ENCODE measurements at regions not wholly inside any gene's neighbourhood (a gene's known extent, or its start where the extent isn't known, plus 50 kb on each side); places are given as distances from the start of the nearest gene placed in this dataset.

GRCh38 chr6:103236923-103237322 lies 1622.8 kb downstream of the HACE1 start:
- no peak for DNase-seq

DNA sequence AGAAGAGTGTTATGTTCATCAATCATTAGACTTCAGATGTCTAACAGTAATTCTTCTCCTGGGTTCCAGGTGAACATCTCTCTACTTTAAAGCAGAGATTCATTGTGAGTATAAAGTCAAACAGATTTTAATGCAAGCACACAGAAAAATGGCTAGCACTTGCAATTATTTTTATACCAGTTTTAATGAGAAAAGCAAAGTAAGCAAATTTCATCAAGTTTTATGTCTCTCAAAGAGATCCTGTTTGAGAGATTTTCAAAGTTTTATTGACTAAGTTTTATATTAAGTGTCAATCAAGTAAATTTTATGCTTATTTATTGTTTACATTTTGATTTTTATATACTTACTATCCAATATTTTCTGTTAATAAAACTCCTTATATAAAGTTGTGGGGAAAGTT lies 1628.5 kb downstream of the HACE1 start:
- DNase-seq: no peak

DNA sequence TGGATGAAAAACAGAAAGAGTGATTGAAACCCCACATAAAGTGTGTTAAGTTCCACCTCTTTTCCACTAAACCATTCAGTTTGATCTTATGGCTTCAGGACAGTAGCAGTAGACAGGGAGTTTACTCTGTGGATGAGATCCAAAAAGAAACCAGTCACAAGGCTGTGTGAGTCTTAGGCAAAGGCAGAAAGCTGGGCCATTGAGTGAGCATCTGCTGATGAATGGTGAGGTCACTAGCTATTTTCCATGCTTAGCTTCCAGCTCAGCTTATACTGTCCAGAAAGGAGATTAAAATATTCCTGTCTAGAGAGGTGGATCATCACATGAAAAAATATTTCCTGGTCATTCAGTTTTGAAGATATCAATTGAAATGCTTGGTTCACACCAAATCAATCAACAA lies 1643.9 kb downstream of the HACE1 start:
- no peak for DNase-seq

DNA sequence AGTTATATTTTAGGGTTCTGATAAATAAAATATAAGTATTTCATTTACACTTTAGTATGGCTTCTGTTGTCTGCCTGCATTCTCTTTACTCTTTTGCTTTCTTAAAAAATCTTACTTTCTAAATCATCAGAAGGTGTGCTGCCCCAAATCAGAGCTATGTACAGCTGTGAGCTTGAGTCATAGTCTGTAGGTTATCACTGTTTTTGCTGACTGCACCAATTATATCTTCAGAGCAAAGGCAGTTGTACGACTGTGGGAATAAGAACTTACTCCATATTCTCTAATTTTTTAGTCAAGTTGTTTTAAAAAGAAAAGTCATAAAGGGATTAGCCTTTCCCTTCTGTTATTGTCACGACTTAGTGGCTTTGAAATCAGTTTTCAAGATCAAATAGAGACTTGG lies 1649.0 kb downstream of the HACE1 start:
- DNase-seq: no peak

- DNase-seq: no peak
Observed at GRCh38 chr6:103198386-103198785, 1661.3 kb downstream of the HACE1 start.

GRCh38 chr6:103193413-103193812 lies 1666.3 kb downstream of the HACE1 start:
- no peak for DNase-seq

GRCh38 chr6:103191391-103192093 lies 1668.2 kb downstream of the HACE1 start:
- DNase-seq: no peak

GRCh38 chr6:103184776-103185175 lies 1674.9 kb downstream of the HACE1 start:
- DNase-seq: no peak

- DNase-seq: no peak
Observed at GRCh38 chr6:103183831-103184411, 1675.8 kb downstream of the HACE1 start.

DNA sequence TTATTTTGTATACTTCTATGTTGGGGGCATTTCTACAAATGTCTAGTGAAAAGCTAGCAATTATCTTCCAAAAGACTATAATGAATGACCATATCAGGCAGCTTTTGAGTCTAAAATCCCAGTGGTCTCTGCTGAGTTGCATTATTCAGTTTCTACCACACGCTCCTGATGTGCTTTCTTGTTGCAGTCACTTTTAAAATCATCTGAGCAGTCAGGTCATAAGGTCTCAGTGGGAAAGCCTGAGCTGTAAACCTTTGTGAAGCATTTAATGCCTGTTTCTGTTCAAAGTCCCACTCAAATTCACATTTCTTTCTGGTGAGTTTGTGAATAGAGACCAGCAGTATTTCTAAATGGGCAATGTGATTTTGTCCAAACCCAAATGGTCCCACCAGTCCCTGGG lies 1681.5 kb downstream of the HACE1 start:
- no peak for DNase-seq

GRCh38 chr6:103177791-103178190 lies 1681.9 kb downstream of the HACE1 start:
- DNase-seq: no peak

- DNase-seq: no peak
Observed at GRCh38 chr6:103175056-103175455, 1684.7 kb downstream of the HACE1 start.

DNA sequence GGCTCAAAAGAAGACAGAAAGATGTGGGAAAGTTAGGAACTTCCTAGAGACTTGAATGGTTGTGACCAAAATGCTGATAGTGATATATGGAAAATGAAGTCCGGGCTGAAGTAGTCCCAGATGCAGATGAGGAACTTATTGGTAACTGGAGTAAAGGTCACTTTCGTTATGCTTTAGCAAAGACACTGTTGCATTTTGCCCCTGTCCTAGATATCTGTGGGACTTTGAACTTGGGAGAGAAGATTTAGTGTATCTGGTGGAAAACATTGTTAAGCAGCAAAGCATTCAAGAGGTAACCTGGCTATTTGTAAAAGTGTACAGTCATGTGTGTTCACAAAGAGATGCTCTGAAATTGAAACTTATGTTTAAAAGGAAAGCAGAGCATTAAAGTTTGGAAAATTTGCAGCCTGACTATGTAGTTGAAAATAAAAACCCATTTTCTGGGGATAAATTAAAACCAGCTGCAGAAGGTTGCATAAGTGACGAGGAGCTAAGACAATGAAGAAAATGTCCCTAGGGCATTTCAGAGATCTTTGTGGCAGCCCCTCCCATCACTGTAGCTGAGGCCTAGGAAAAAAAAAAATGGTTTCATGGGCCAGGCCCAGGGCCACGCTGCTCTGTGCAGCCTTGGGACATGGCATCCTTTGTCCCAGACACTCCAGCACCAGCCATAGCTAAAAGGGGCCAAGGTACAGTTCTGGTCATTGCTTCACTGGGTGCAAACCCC lies 1692.2 kb downstream of the HACE1 start:
- no peak for DNase-seq

DNA sequence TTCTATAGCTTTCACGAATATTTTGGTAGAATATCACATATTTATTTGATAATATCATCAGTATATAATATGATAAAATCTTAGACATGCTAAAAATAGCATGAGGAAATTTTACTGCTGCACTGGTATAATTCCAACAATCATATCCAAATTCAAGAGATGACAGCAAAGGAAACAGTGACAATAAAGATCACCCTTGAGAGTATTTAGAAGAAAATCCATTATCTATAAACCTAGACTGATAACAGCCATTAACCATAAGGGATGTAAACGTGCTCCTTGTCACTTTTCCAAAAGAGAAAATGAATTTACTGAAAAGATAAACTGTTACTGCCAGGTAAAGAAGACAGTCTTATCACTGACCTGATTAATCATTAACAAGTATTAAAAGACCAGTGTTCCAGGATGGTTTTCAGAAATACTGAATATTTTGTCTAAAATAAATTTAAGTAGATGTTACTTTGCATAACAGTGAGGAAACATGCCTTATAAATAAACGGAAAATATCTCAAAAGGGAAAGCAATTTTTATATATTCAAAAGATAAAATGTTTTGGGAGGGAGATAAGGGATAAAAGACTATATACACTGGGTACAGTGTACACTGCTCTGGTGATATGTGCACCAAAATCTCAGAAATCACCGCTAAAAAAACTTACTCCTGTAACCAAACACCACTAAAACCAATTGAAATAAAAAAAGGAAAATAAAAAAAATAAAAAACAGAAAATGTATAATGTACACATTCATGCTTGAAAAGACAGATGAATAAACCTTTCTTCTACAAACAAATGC lies 1704.7 kb downstream of the HACE1 start:
- no peak for DNase-seq

- DNase-seq: no peak
Observed at GRCh38 chr6:103153016-103153415, 1706.7 kb downstream of the HACE1 start.

GRCh38 chr6:103142902-103143301 lies 1716.8 kb downstream of the HACE1 start:
- no peak for DNase-seq

DNA sequence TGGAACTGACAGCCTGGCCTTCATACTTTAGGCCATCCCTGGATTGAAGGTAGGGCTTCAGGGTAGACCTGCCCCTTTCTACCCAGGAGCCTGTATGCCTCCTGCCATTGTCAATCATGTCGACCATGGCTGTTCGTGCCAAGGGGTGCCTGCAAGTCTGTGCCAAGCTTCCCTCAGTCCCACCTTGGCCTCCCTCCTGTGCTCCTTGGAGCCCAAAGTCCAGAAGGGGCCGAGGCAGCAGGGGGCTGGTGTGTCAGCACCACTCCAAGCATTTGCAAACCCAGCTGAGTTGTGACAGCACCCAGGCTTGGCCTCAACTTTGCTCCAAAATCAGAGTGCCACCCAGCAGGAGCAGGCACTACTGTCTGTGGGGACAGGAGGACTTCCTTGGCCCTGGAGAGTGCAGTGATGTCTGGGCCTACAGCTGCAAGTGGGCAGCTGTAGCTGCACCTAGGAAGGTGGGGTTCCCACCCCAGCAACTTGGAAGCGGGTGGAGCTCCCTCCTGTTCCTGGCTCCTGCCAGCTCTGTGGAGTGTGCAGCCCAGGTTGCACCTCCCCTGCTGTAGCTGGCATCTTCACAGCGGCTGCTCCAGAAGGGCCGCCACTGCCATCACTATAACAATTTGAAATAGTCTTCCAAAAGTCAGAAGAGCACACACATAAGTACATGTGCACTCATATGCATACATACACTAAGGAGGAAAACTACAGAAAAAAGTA lies 1719.3 kb downstream of the HACE1 start:
- no peak for DNase-seq

DNA sequence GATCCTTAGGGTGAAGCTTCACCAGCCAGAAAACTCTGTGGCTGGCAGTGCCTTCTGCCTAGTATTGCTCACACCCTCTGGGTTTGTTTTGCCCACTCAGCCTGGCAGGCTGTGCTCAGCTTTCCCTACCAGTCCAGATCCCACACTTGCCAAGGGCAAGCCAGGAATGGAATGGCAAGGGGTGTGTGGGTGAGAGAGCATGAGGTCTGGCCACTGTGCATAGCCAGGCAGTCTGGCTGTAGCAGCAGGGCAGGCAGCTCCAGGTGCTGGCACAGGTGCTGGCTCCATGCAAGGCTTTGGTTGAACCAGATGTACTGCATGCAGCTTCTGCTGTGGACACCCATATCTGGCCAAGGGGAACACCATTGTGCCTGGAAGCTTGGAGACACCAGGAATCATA lies 1720.3 kb downstream of the HACE1 start:
- DNase-seq: no peak

DNA sequence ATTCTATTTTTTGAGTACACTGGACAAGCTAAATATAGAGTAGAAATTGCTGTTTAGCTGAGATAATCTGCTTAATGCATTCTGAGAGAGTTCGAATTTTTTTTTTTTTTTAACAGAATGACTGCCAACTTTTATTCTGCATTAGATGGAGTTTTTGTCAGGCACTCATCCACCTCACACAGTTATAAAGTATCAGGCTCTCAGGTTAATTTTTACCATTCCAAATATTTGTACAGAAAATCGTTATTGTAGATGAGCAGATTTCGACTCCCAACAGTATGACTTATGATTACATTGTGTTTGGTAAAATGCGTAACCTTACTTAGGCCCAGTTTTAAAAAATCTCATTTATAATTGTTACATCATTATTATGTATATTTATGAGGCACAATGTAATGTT lies 1731.0 kb downstream of the GRIK2 start:
- no peak for DNase-seq

DNA sequence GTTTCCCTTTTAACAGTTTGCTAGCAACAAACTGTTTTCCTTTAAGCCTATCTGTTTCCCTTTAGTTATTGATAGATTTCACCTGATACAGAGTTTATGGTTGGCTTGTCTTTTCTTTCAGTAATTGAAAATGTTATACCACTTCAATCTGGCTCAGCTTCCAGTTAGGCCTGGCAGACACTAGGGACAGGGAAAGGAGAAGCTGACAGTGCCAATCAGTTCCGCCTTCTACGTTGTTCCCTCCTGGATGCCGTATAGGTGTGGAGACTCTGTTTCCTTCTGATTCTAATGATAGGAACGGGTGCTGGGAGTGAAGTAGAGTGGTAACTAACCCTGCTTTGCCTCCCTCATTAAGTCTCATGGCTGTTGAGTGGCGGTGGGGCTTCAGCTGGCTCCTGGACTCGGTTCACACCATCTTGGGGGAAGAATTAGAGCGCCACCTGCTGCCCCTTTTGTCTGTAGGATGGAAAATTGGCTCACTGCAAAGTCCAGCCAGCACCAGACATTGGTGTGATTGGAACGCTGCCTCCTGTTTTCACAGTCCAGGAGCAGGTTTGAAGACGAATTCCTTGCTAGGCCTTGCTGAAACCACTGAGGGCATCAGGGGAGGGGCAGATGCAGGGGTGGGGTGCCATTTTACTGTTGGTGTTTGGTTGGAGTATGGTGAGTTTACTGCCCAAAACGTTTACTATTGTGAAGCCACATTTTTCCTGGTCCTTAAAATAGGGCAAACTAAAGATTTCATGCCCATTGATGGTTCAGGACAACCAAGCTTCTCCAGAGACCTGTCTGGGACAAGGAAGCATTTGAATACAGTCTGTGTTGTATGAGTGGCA lies 1729.5 kb downstream of the GRIK2 start:
- no peak for DNase-seq

GRCh38 chr6:103119056-103119455 lies 1725.5 kb downstream of the GRIK2 start:
- DNase-seq: no peak

DNA sequence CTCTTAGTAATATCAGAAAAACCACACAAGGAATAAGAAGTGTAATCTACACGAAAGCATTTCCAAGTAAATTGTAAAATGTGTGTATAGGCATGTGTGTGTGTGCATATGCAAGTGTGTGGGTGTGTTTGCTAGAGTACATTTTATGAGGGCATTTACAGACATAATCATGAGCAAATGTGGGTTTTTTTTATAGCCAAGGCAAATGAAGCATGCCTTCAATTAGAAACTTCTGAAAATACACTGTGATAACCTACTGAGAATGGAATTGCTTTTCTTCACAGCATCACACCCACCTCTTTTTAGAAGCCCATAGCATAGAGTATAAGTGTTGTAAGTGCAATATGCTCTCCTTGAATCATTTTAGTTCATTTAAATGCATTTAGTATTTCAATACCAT lies 1721.1 kb downstream of the GRIK2 start:
- no peak for DNase-seq
